Natural killer cell (primary cell): ENCODE measurements at regions not wholly inside any gene's neighbourhood (a gene's known extent, or its start where the extent isn't known, plus 50 kb on each side); places are given as distances from the start of the nearest gene placed in this dataset.

ENCODE experiments used
- ATAC-seq, 3 donors: fragments of 150-1000 bp in 2 of 3; fragments of 200-7000 bp in 1 of 3; cut with Tn5 transposase; 1 replicate in 1 of 3; 2 replicates in 2 of 3; pipeline ENCODE4 v1.10.0; 2021; ENCODE audit warnings: mild to moderate bottlenecking in 2 of 3, moderate library complexity in 2 of 3
- DNase-seq, 2 donors: peaks; one replicate each; pipeline versions ENCODE4 v3.0.0 to v3.0.0-alpha.2; 2013 to 2021; ENCODE audit warnings: mixed read lengths in 1 of 2
- H3K27ac ChIP-seq: one replicate; pipeline ENCODE4 v1.5.1; 2013; ENCODE audit warnings: mild to moderate bottlenecking, low read length
- H3K27me3 ChIP-seq: one replicate; pipeline ENCODE4 v1.6.1; 2013; ENCODE audit warnings: low read length; ENCODE audit not compliant: control insufficient read depth, insufficient read depth
- H3K36me3 ChIP-seq: one replicate; pipeline ENCODE4 v1.6.1; 2013; ENCODE audit warnings: low read length; ENCODE audit not compliant: control insufficient read depth, insufficient read depth
- H3K4me1 ChIP-seq: one replicate; pipeline ENCODE4 v1.6.1; 2013; ENCODE audit warnings: low read length; ENCODE audit not compliant: control insufficient read depth, insufficient read depth
- H3K4me3 ChIP-seq: one replicate; pipeline ENCODE4 v1.5.1; 2013; ENCODE audit warnings: low read length
- H3K9me3 ChIP-seq: one replicate; pipeline ENCODE4 v1.6.1; 2013; ENCODE audit warnings: low read length; ENCODE audit not compliant: control insufficient read depth, insufficient read depth
- H3K27ac Mint-ChIP-seq, 2 donors: one replicate each; pipeline ENCODE4 v1.8.0; 2022; ENCODE audit warnings: mild to moderate bottlenecking in 2 of 2, mixed read lengths in 2 of 2, moderate library complexity in 1 of 2
- H3K27me3 Mint-ChIP-seq, 2 donors: one replicate each; pipeline ENCODE4 v1.8.0; 2022; ENCODE audit warnings: low read depth in 2 of 2, mixed read lengths in 2 of 2
- H3K36me3 Mint-ChIP-seq: one replicate; pipeline ENCODE4 v1.8.0; 2022; ENCODE audit warnings: mixed read lengths
- H3K4me1 Mint-ChIP-seq, 2 donors: one replicate each; pipeline ENCODE4 v1.8.0; 2022; ENCODE audit warnings: mixed read lengths in 2 of 2
- H3K4me3 Mint-ChIP-seq: one replicate; pipeline ENCODE4 v1.8.0; 2022; ENCODE audit warnings: mild to moderate bottlenecking, moderate library complexity, mixed read lengths
- H3K9me3 Mint-ChIP-seq, 2 donors: one replicate each; pipeline ENCODE4 v1.8.0; 2022; ENCODE audit warnings: mixed read lengths in 2 of 2
- WGBS: methylation state at CpG from one replicate; pipeline ENCODE4 v1.1.7; 2013; ENCODE audit warnings: missing lambda C conversion rate; ENCODE audit not compliant: insufficient coverage; 5-methylcytosine and 5-hydroxymethylcytosine counted together
- intact Hi-C: fragments of 100-400 bp; cut with micrococcal nuclease; formaldehyde crosslinking; loops from one replicate; pipeline ENCODE4 v1.14.2; 2022
- TF ChIP-seq, protein P1 (sequence below): fragments of 200-600 bp; IDR thresholded peaks from one replicate; pipeline ENCODE4 v1.8.0; 2022; ENCODE audit warnings: antibody characterized with exemption

DNA sequence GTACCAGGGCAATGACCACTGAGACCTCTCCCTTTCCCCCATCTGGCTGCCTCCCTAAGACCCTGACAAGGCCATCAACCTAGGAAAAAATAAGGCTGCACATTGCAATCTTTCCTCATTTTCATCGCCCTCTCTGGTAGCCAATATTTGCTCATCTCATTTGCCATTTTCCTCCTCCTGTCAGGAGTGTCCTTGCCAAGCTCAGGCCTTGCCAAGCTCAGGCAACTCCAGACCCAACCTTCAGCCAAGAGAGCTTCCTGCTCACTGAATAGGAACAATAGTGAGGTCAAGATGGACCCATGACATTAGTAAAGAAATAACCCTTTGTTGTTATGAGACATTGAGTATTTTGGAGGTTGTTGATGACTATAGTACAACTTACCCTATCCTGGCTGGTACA lies 380.3 kb downstream of the RSL24D1 start:
- no peak for DNase-seq
- intact Hi-C loops, result no loop called here
- 97% methylated on average over 1 of the region's 1 CpG for WGBS
- Histone ChIP-seq H3K27ac (no peak overlapping the region), H3K4me3 (no peak overlapping the region), H3K36me3 (no peaks in the 10 kb centered on the region), H3K27me3 (no peaks in the 10 kb centered on the region), H3K9me3 (no peaks in the 10 kb centered on the region), H3K4me1 (no peaks in the 10 kb centered on the region)
- Mint-ChIP-seq H3K4me3 (no peak overlapping the region), H3K9me3 (peaks cover 3 to 14% of the 10 kb centered on the region in 2 donors), H3K36me3 (no peaks in the 10 kb centered on the region), H3K27me3 (no peaks in the 10 kb centered on the region), H3K27ac (no peak overlapping the region), H3K4me1 (no peaks in the 10 kb centered on the region)
- TF ChIP-seq, protein P1, sequence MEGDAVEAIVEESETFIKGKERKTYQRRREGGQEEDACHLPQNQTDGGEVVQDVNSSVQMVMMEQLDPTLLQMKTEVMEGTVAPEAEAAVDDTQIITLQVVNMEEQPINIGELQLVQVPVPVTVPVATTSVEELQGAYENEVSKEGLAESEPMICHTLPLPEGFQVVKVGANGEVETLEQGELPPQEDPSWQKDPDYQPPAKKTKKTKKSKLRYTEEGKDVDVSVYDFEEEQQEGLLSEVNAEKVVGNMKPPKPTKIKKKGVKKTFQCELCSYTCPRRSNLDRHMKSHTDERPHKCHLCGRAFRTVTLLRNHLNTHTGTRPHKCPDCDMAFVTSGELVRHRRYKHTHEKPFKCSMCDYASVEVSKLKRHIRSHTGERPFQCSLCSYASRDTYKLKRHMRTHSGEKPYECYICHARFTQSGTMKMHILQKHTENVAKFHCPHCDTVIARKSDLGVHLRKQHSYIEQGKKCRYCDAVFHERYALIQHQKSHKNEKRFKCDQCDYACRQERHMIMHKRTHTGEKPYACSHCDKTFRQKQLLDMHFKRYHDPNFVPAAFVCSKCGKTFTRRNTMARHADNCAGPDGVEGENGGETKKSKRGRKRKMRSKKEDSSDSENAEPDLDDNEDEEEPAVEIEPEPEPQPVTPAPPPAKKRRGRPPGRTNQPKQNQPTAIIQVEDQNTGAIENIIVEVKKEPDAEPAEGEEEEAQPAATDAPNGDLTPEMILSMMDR, result no peak
- no peak for ATAC-seq

DNA sequence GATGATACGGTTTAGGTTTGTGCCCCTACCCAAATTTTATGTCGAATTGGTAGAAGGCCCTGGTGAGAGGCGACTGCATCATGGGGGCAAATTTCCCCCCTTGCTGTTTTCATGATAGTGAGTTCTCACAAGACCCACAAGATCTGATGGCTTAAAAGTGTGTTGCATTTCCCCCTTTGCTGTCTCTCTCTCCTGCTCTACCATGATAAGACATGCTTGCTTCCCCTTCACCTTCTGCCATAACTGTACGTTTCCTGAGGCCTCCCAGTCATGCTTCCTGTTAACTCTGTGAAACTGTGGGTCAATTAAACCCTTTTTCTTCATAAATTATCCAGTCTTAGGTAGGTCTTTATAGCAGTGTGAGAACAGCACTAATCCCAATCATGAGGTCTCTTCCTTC lies 381.2 kb downstream of the RSL24D1 start:
- TF ChIP-seq, protein P1, result no peak
- Mint-ChIP-seq H3K27me3 (no peaks in the 10 kb centered on the region), H3K36me3 (no peaks in the 10 kb centered on the region), H3K4me3 (no peak overlapping the region), H3K9me3 (peaks cover 3 to 14% of the 10 kb centered on the region in 2 donors), H3K27ac (no peak overlapping the region), H3K4me1 (no peaks in the 10 kb centered on the region)
- ATAC-seq, result no peak
- no peak for DNase-seq
- no peaks in the 10 kb centered on the region for H3K27me3 ChIP-seq
- H3K27ac ChIP-seq, result no peak overlapping the region
- no peaks in the 10 kb centered on the region for H3K4me1 ChIP-seq
- intact Hi-C loops, result no loop called here
- 61% methylated on average over 4 of the region's 4 CpGs for WGBS
- H3K4me3 ChIP-seq, result no peak overlapping the region
- no peaks in the 10 kb centered on the region for H3K36me3 ChIP-seq
- no peaks in the 10 kb centered on the region for H3K9me3 ChIP-seq

DNA sequence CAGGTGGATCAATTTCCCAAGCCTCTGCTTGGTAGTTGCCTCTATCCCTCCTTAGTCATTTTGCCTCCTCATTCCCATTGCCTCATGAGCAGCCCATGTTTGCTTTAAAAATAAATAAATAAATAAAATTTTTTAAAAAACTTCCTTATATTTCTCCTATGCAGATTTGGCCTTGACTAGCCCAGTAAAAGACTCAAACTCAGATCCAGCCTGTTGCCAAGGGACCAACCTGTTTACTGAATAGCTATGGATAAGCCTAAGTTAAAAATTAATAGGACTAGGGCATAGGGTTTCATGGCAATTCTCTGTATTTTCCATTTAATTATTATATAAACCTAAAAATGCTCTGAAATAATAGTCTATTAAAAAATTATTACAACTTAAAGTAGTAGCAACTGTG lies 384.4 kb downstream of the RSL24D1 start:
- Histone ChIP-seq H3K4me3 (no peak overlapping the region), H3K4me1 (no peaks in the 10 kb centered on the region), H3K9me3 (no peaks in the 10 kb centered on the region), H3K27ac (no peak overlapping the region), H3K36me3 (no peaks in the 10 kb centered on the region), H3K27me3 (no peaks in the 10 kb centered on the region)
- Mint-ChIP-seq H3K27ac (no peak overlapping the region), H3K4me3 (no peak overlapping the region), H3K9me3 (peaks cover 2 to 10% of the 10 kb centered on the region in 2 donors), H3K27me3 (no peaks in the 10 kb centered on the region), H3K36me3 (no peaks in the 10 kb centered on the region), H3K4me1 (no peaks in the 10 kb centered on the region)
- ATAC-seq (no peak), DNase-seq (no peak)
- intact Hi-C loops, result no loop called here
- TF ChIP-seq, protein P1, result no peak

DNA sequence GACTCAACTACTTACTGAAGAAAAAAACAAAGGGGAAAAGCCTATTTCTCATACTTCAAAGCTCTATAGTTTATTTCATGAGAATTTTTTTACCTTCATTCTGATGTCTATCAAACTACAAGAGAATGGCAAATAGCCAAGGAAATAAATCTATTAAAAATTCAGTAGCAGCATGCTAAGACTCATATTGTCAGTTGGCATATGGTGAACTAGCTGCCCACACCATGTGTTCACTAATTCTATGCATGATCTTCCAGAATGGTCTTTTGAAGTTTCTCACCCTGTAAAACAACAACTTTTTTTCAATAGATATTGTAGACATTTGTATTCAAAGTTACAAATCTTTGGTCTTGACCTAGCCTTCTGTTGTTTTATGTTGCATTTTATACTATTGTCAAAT lies 386.2 kb downstream of the RSL24D1 start:
- H3K9me3 Mint-ChIP-seq, result peaks cover 2 to 9% of the 10 kb centered on the region in 2 donors
- Histone ChIP-seq H3K4me3 (no peak overlapping the region), H3K9me3 (no peaks in the 10 kb centered on the region), H3K27me3 (no peaks in the 10 kb centered on the region), H3K27ac (no peak overlapping the region), H3K4me1 (no peaks in the 10 kb centered on the region), H3K36me3 (no peaks in the 10 kb centered on the region)
- no peaks in the 10 kb centered on the region for H3K4me1 Mint-ChIP-seq
- H3K27me3 Mint-ChIP-seq, result no peaks in the 10 kb centered on the region
- intact Hi-C loops, result no loop called here
- ATAC-seq (no peak), DNase-seq (no peak)
- TF ChIP-seq, protein P1, result no peak
- no peak overlapping the region for H3K27ac Mint-ChIP-seq
- no peak overlapping the region for H3K4me3 Mint-ChIP-seq
- H3K36me3 Mint-ChIP-seq, result no peaks in the 10 kb centered on the region
